GM23248 (cell line): ENCODE measurements at regions not wholly inside any gene's neighbourhood (a gene's known extent, or its start where the extent isn't known, plus 50 kb on each side); places are given as distances from the start of the nearest gene placed in this dataset.

Source experiments
- EZH2 ChIP-seq: fragments of 200-600 bp; sonication (generic); IDR thresholded peaks from 2 replicates; pipeline ENCODE4 v1.6.1; 2018; ENCODE audit warnings: antibody characterized with exemption, mild to moderate bottlenecking; ENCODE audit not compliant: insufficient read depth, poor library complexity, severe bottlenecking
- EZH2phosphoT487 ChIP-seq: fragments of 200-600 bp; sonication (generic); IDR thresholded peaks from 2 replicates; pipeline ENCODE4 v1.6.1; 2018; ENCODE audit warnings: antibody characterized with exemption, moderate library complexity, mild to moderate bottlenecking, low read depth; ENCODE audit not compliant: insufficient read depth

DNA sequence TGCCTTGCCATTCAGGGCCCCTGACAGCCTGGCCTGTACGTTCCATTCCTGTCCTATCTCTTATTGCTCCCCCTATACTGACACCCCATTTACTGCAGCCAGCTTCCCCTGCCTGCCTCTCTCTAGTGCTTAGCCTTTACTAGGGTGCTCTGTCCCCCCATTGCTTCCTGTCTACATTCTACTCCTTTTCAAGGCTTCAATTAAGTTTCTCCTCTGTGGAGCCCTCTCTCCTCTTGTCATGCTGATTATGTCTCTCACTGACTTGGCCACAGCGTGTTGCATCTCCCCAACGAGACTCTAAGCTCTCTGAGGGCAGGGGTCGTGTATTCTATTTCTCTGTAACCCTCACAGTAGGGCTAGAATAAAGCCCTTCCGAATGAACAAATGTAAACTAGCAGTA lies 185.2 kb downstream of the RPLP1 start:
- TF ChIP-seq EZH2 (no peak), EZH2phosphoT487 (no peak)
